ENCODE measurements at regions not wholly inside any gene's neighbourhood (a gene's known extent, or its start where the extent isn't known, plus 50 kb on each side); places are given as distances from the start of the nearest gene placed in this dataset.

DNA sequence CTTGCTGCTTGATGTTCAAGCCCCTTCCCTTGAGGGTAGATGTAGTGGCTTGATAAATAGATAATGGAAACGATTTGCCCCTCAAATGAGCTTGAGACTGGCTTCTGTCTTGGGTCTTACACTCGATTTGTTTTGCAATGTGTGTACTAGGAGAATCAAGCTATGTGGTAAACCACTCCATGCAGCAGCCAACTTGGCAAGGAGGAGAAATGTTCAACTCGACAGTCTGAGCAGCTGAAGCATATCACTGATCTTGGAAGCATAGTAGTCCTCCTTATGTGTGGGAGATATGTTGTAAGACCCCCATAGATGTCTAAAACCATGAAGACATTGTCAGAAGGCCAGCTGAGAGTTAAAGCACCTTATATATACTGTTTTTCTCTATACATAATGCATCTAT lies 125.3 kb downstream of the CCNG2 start:
- TF ChIP-seq, protein P1, sequence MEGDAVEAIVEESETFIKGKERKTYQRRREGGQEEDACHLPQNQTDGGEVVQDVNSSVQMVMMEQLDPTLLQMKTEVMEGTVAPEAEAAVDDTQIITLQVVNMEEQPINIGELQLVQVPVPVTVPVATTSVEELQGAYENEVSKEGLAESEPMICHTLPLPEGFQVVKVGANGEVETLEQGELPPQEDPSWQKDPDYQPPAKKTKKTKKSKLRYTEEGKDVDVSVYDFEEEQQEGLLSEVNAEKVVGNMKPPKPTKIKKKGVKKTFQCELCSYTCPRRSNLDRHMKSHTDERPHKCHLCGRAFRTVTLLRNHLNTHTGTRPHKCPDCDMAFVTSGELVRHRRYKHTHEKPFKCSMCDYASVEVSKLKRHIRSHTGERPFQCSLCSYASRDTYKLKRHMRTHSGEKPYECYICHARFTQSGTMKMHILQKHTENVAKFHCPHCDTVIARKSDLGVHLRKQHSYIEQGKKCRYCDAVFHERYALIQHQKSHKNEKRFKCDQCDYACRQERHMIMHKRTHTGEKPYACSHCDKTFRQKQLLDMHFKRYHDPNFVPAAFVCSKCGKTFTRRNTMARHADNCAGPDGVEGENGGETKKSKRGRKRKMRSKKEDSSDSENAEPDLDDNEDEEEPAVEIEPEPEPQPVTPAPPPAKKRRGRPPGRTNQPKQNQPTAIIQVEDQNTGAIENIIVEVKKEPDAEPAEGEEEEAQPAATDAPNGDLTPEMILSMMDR (IDR thresholded peaks at IDR 0.05): no peak

DNA sequence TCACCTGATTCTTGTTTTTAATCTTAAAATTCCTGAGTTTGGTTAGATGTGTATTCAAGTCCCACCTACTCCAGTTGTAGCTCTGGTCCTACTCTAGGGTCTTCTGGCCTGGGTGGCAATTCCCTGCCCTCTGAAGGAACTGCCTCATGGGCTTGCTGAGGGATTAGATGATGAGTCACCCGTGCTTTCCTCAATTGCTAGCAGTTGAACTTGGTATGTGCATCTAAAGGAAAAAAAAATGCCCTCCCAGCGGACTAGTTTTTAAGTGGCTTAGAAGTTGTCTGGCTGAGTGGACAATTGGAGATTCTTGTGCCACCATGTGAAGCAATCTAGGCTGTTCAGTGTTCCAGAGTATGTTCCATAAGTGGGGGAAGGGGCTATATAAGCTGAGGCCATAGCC lies 127.0 kb downstream of the CCNG2 start:
- TF ChIP-seq, protein P1 (IDR thresholded peaks at IDR 0.05): no peak

DNA sequence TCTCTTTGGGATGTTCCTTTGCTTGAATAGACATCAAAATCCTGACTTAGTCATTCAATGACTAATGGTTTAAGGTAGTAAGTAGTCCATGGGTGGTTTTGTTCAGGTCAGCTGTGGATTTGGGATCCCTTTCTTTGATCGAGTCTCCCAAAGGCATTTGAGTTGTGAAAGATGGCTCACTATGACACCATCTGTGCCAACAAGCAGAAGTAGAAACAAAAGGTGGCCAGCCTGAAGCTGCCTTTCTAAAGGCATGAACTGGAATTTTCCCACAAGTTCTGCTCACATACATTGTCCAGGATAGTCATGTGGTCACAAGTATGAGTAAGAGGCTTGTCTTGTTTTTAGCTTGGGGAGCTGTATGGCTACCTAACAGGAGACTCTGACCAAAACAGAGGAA lies 129.9 kb downstream of the CCNG2 start:
- TF ChIP-seq, protein P1 (IDR thresholded peaks at IDR 0.05): no peak

DNA sequence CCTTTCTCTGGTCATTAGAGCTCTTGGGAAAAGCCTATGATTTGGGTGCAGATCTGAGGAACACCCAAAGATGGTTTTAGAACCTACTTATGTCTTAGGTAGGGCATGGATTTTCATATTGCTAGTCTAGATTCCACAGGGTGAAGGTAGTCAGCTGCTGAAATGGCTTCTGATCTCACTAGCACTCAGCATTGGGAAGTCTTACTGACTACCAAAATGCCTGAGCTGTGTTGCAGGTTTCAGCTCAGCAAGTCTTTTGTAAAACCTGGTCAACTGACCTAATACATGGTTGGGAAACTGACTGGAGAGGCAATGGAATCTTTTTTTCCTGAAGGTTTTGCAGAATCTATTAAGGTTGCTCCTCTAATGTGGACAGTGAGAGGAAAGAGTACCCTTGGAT lies 136.4 kb downstream of the CCNG2 start:
- TF ChIP-seq, protein P1 (IDR thresholded peaks at IDR 0.05): no peak

DNA sequence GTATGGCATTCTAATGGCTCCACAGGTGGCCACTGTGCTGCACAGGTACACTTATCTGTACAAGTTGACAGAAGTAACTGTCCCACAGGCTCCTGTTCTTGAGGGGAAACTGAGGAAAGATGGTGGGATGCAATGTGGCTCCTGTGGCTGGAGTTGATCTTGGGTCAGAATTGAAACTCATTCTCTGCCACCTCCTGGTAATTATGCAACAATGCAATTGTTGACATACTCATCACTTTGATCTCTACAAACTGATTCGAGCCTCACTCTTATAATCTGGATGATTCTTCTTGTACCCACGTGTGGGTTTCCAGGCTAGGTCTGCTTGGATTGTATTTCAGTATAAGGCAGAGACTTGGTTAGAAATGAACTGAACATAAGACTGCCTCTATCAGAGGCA lies 148.8 kb downstream of the CCNG2 start:
- TF ChIP-seq, protein P1 (IDR thresholded peaks at IDR 0.05): no peak; the same call in 1 of the 2 replicates

DNA sequence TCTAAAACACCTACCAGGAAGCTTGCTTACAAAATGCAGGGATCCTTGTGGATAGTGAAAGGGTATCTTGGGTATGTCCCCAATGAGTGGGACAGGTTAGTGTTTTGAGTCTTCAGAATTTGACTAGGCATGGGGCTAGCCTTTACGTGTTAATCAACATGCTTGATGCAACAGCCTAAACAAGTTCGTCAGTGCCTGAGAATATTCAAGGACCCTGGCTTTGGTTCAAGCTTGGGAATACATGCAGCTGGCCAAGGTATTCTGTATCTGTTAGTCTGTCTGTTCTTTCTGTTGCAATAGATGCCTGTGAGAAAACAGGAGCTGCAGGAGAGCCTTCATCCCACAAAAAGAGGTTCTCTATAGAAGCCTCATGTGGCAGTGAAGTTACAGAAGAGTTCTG lies 149.5 kb downstream of the CCNG2 start:
- TF ChIP-seq, protein P1 (IDR thresholded peaks at IDR 0.05): no peak

DNA sequence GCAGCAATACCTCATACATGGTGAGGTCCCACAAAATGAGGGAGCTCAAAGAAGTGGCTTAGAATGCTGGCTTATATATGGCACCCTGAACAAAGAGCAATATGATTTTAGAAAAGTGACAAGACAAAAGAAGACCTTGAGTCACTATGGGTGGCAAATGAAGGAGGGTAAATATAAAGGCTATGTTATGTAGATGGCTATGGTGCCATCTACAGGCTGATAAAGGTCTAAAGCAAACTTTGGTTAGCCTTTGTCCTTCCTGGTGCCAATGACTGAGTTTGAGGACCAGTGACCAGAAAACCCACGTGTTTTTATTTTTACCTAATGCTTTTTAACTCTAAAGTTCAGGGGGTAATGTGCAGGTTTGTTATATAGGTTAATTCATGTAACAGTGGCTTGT lies 151.8 kb downstream of the CCNG2 start:
- TF ChIP-seq, protein P1 (IDR thresholded peaks at IDR 0.05): peak; percentile 56; the same call in 1 of the 2 replicates

DNA sequence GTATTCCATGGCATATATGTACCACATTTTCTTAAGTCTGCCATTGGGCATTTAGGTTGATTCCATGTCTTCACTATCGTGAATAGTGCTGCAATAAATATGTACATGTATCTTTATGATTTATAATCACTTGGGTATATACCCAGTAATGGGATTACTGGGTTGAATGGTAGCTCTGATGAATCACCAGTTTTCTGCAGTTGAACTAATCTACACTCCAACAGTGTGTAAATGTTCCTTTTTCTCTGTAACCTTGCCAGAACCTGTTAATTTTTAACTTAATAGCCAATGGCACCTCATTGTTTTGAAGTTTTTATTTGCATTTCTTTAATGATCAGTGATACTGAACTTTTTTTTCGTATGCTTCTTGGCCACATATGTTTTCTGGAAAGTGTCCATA lies 152.5 kb downstream of the CCNG2 start:
- TF ChIP-seq, protein P1 (IDR thresholded peaks at IDR 0.05): no peak

Data from LNCAP (cell line).